GM12878 (cell line): ENCODE measurements at regions not wholly inside any gene's neighbourhood (a gene's known extent, or its start where the extent isn't known, plus 50 kb on each side); places are given as distances from the start of the nearest gene placed in this dataset.

ENCODE experiments used
- ATF7 ChIP-seq: fragments of 450-650 bp; IDR thresholded peaks from 2 replicates; pipeline ENCODE4 v1.6.1; 2016; ENCODE audit warnings: low read depth, mild to moderate bottlenecking
- CTCF ChIP-seq, 3 experiments: IDR thresholded peaks in 2 of 3; conservative IDR thresholded peaks in 1 of 3; 2 replicates each; pipeline ENCODE4 v1.5.1; 2011; ENCODE audit warnings: low read depth in 3 of 3, low read length in 3 of 3, mild to moderate bottlenecking in 3 of 3, control low read depth in 2 of 3, moderate library complexity in 2 of 3, inconsistent platforms in 1 of 3, mixed read lengths in 1 of 3; ENCODE audit not compliant: control insufficient read depth in 2 of 3, insufficient read depth in 1 of 3; ENCODE audit errors: extremely low read depth in 1 of 3
- EP300 ChIP-seq, 2 experiments: fragments of 150-350 bp in 1 of 2; IDR thresholded peaks; 2 replicates each; pipeline ENCODE4 v1.6.1; 2011 to 2012; ENCODE audit warnings: low read depth in 2 of 2, low read length in 2 of 2, borderline replicate concordance in 1 of 2, improper control_type of control experiment in 1 of 2, inconsistent platforms in 1 of 2; ENCODE audit not compliant: control insufficient read depth in 1 of 2
- EZH2 ChIP-seq: IDR thresholded peaks from 2 replicates; pipeline ENCODE4 v1.6.1; 2012; ENCODE audit warnings: low read depth, mild to moderate bottlenecking, control low read depth, inconsistent platforms, low read length, borderline replicate concordance; ENCODE audit not compliant: control insufficient read depth
- NFYB ChIP-seq: IDR thresholded peaks from 2 replicates; pipeline ENCODE4 v1.6.1; 2011; ENCODE audit warnings: low read depth, mild to moderate bottlenecking, low read length, improper control_type of control experiment, moderate library complexity; ENCODE audit not compliant: insufficient read depth
- PBX3 ChIP-seq: IDR thresholded peaks from 2 replicates; pipeline ENCODE4 v1.6.1; 2011; ENCODE audit warnings: mild to moderate bottlenecking, low read depth, low read length, moderate library complexity; ENCODE audit not compliant: insufficient replicate concordance
- POLR2A ChIP-seq: IDR thresholded peaks from 2 replicates; pipeline ENCODE4 v1.6.1; 2011; ENCODE audit warnings: low read depth, mild to moderate bottlenecking, low read length
- USF2 ChIP-seq: IDR thresholded peaks from 2 replicates; pipeline ENCODE4 v1.6.1; 2011; ENCODE audit warnings: low read depth, low read length, improper control_type of control experiment, borderline replicate concordance
- ZNF687 ChIP-seq: fragments of 450-650 bp; IDR thresholded peaks from 2 replicates; pipeline ENCODE4 v1.6.1; 2017; ENCODE audit warnings: mild to moderate bottlenecking, moderate library complexity

- TF ChIP-seq CTCF (IDR thresholded peaks at IDR 0.05 in 2 of 3, conservative IDR thresholded peaks at IDR 0.05 in 1 of 3; ENCODE audit: control insufficient read depth in 2 of 3, extremely low read depth in 1 of 3, insufficient read depth in 1 of 3, low read depth in 3 of 3, low read length in 3 of 3): no peak
- no peak for TF ChIP-seq EP300 (IDR thresholded peaks at IDR 0.05; ENCODE audit: borderline replicate concordance in 1 of 2, control insufficient read depth in 1 of 2, low read depth in 2 of 2, low read length in 2 of 2)
- no peak for TF ChIP-seq USF2
- TF ChIP-seq ZNF687: no peak
- no peak for TF ChIP-seq NFYB
- no peak for TF ChIP-seq POLR2A
- no peak for TF ChIP-seq PBX3
- TF ChIP-seq EZH2: no peak
- TF ChIP-seq ATF7: no peak
Observed at GRCh38 chr5:2258861-2259260, 376.1 kb upstream of the IRX4 start.
